ENCODE measurements at regions not wholly inside any gene's neighbourhood (a gene's known extent, or its start where the extent isn't known, plus 50 kb on each side); places are given as distances from the start of the nearest gene placed in this dataset.

GRCh38 chr3:88940296-88940695 lies 167.1 kb upstream of the EPHA3 start:
- TF ChIP-seq CTCF (IDR thresholded peaks at IDR 0.05 in 4 of 5, conservative IDR thresholded peaks at IDR 0.05 in 1 of 5) (no peak), POLR2A (IDR thresholded peaks at IDR 0.05) (no peak)
